ENCODE measurements at regions not wholly inside any gene's neighbourhood (a gene's known extent, or its start where the extent isn't known, plus 50 kb on each side); places are given as distances from the start of the nearest gene placed in this dataset.

GRCh38 chr20:12715371-12715770 lies 293.4 kb upstream of the SPTLC3 start:
- H3K4me3 Mint-ChIP-seq, result no peak overlapping the region
- DNase-seq (ENCODE audit: low spot score), result no peak
- no peaks in the 10 kb centered on the region for H3K36me3 Mint-ChIP-seq (ENCODE audit: low read depth)
- no peaks in the 10 kb centered on the region for H3K4me1 Mint-ChIP-seq (ENCODE audit: low read depth)
- H3K27me3 Mint-ChIP-seq (ENCODE audit: low read depth), result no peaks in the 10 kb centered on the region
- H3K9me3 Mint-ChIP-seq, result no peaks in the 10 kb centered on the region
- no peak overlapping the region for H3K27ac Mint-ChIP-seq

DNA sequence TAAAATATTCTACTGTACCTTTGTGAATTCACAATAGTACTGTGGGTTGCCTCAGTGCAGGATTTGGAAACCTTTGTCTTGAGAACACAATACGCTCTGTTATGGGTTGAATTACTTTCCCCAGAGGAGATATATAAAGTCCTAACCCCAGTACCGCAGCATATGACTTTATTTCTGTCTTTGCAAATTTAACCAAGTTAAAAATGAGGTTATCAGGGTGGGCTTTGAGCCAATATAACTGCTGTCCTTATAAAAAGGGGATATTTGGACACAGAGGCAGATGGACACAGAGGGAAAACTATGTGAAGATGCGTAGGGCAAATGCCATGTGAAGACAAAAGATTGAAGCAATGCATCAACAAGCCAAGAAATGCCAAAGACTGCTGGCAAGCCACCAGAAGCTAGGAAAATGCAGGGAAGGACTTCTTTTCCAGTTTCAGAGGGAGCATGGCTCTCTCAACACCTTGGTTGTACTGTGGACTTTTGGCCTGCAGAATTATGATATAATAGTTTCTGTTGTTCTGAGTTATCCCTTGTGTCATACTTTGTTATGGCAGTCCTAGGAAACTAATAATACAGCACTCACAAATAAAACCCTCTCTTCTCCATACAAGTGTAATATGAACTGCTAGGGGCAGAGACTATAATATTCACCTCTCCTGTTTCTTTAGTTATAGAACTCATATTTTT lies 292.6 kb upstream of the SPTLC3 start:
- Mint-ChIP-seq H3K9me3 (no peaks in the 10 kb centered on the region), H3K4me3 (no peak overlapping the region), H3K36me3 (ENCODE audit: low read depth) (no peaks in the 10 kb centered on the region), H3K27ac (no peak overlapping the region), H3K4me1 (ENCODE audit: low read depth) (no peaks in the 10 kb centered on the region), H3K27me3 (ENCODE audit: low read depth) (no peaks in the 10 kb centered on the region)
- no peak for DNase-seq (ENCODE audit: low spot score)

DNA sequence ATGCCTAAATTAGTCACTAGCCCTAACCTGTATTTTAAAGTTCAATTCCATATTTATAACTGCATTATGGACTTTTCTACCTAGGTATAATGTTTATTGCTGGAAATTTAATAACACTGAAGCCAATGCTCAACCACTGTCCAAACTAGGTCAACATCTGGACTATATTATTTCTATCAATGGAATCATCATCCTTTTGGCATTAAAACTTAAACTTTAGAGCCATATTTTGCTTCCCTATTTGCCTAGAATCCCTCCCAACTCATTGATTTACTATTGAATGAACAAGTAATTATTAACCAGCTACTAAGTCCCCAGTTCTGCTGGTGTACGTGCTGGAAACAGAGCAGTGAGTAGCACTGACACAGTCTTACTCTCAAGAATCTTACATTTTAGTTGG lies 291.7 kb upstream of the SPTLC3 start:
- no peaks in the 10 kb centered on the region for H3K27me3 Mint-ChIP-seq (ENCODE audit: low read depth)
- H3K9me3 Mint-ChIP-seq, result no peaks in the 10 kb centered on the region
- H3K4me3 Mint-ChIP-seq, result no peak overlapping the region
- DNase-seq (ENCODE audit: low spot score), result no peak
- no peaks in the 10 kb centered on the region for H3K36me3 Mint-ChIP-seq (ENCODE audit: low read depth)
- H3K27ac Mint-ChIP-seq, result no peak overlapping the region
- no peaks in the 10 kb centered on the region for H3K4me1 Mint-ChIP-seq (ENCODE audit: low read depth)

GRCh38 chr20:12718619-12719018 lies 290.2 kb upstream of the SPTLC3 start:
- Mint-ChIP-seq H3K4me3 (no peak overlapping the region), H3K4me1 (ENCODE audit: low read depth) (no peaks in the 10 kb centered on the region), H3K27ac (no peak overlapping the region), H3K27me3 (ENCODE audit: low read depth) (no peaks in the 10 kb centered on the region), H3K36me3 (ENCODE audit: low read depth) (no peaks in the 10 kb centered on the region), H3K9me3 (no peaks in the 10 kb centered on the region)
- no peak for DNase-seq (ENCODE audit: low spot score)

DNA sequence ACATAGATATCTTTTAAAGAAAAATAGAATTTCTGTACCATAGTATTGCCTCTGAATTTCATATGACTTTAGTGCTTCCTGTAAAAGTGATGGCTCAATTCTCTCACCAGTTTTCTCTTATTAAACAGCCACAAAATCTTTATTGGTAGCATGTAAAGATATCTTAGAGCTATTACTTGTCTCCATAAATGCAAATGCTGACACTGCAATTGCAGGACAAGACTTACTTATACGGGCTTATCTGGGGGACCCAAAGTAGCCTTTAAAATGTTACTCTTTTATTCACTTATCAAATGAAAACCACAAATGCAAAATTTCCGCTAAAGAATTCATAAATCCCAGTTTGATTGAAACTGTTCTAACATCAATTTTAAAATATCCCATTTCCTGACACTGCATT lies 287.1 kb upstream of the SPTLC3 start:
- Mint-ChIP-seq H3K27ac (no peak overlapping the region), H3K4me1 (ENCODE audit: low read depth) (no peaks in the 10 kb centered on the region), H3K36me3 (ENCODE audit: low read depth) (no peaks in the 10 kb centered on the region), H3K9me3 (no peaks in the 10 kb centered on the region), H3K27me3 (ENCODE audit: low read depth) (no peaks in the 10 kb centered on the region), H3K4me3 (no peak overlapping the region)
- no peak for DNase-seq (ENCODE audit: low spot score)

DNA sequence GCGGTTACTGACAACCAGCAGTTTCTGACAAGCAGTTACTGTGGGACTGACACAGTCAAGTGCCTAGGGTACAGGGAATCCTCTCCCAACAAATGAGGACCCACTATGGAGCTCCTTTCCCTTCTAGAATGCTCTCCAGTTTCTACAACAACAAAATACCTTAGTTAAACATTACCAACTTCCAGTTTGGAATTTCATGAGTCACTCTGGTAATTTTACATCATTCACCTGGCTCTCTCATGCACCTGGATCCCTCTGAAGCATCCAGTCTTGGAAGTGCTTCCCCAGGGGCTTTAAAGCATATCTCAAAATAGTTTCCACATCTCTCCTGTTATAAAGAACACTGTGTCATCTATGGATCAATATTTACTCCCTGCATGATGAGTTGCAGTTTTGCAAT lies 286.7 kb upstream of the SPTLC3 start:
- Mint-ChIP-seq H3K36me3 (ENCODE audit: low read depth) (no peaks in the 10 kb centered on the region), H3K9me3 (no peaks in the 10 kb centered on the region), H3K27ac (no peak overlapping the region), H3K4me3 (no peak overlapping the region), H3K4me1 (ENCODE audit: low read depth) (no peaks in the 10 kb centered on the region), H3K27me3 (ENCODE audit: low read depth) (no peaks in the 10 kb centered on the region)
- DNase-seq (ENCODE audit: low spot score), result no peak

DNA sequence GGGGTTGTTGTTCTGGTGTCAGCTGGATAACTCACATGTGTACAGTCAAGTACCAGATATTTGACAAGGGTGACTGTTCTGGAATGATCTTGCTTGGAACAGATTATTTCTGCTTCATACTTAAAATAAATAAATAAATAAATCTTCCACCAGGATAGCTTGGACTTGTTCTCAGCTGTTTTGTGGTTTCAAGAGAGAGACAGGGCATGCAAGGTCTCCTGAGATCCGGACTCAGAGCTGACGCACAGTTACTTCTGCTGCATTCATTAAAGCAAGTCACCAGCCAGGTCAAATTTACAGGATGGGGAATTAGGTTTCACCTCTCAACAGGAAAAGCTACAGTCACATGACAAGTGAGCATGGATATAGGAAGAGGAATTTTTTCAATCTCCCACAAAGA lies 285.0 kb upstream of the SPTLC3 start:
- H3K4me1 Mint-ChIP-seq (ENCODE audit: low read depth), result no peaks in the 10 kb centered on the region
- H3K27me3 Mint-ChIP-seq (ENCODE audit: low read depth), result no peaks in the 10 kb centered on the region
- DNase-seq (ENCODE audit: low spot score), result no peak
- no peak overlapping the region for H3K4me3 Mint-ChIP-seq
- no peak overlapping the region for H3K27ac Mint-ChIP-seq
- no peaks in the 10 kb centered on the region for H3K36me3 Mint-ChIP-seq (ENCODE audit: low read depth)
- no peaks in the 10 kb centered on the region for H3K9me3 Mint-ChIP-seq

- no peaks in the 10 kb centered on the region for H3K4me1 Mint-ChIP-seq (ENCODE audit: low read depth)
- no peaks in the 10 kb centered on the region for H3K27me3 Mint-ChIP-seq (ENCODE audit: low read depth)
- H3K9me3 Mint-ChIP-seq, result peaks cover 4% of the 10 kb centered on the region
- no peaks in the 10 kb centered on the region for H3K36me3 Mint-ChIP-seq (ENCODE audit: low read depth)
- no peak for DNase-seq (ENCODE audit: low spot score)
- H3K27ac Mint-ChIP-seq, result no peak overlapping the region
- no peak overlapping the region for H3K4me3 Mint-ChIP-seq
These were observed 280.0 kb upstream of the SPTLC3 start for GRCh38 chr20:12728782-12729181.

GRCh38 chr20:12729326-12729725 lies 279.4 kb upstream of the SPTLC3 start:
- Mint-ChIP-seq H3K9me3 (peaks cover 4% of the 10 kb centered on the region), H3K4me3 (no peak overlapping the region), H3K27ac (no peak overlapping the region), H3K4me1 (ENCODE audit: low read depth) (no peaks in the 10 kb centered on the region), H3K27me3 (ENCODE audit: low read depth) (no peaks in the 10 kb centered on the region), H3K36me3 (ENCODE audit: low read depth) (no peaks in the 10 kb centered on the region)
- DNase-seq (ENCODE audit: low spot score), result no peak

GRCh38 chr20:12733811-12734210 lies 275.0 kb upstream of the SPTLC3 start:
- H3K27ac Mint-ChIP-seq, result no peak overlapping the region
- no peak for DNase-seq (ENCODE audit: low spot score)
- no peaks in the 10 kb centered on the region for H3K27me3 Mint-ChIP-seq (ENCODE audit: low read depth)
- no peaks in the 10 kb centered on the region for H3K4me1 Mint-ChIP-seq (ENCODE audit: low read depth)
- no peak overlapping the region for H3K4me3 Mint-ChIP-seq
- no peaks in the 10 kb centered on the region for H3K36me3 Mint-ChIP-seq (ENCODE audit: low read depth)
- H3K9me3 Mint-ChIP-seq, result peaks cover 4% of the 10 kb centered on the region

DNA sequence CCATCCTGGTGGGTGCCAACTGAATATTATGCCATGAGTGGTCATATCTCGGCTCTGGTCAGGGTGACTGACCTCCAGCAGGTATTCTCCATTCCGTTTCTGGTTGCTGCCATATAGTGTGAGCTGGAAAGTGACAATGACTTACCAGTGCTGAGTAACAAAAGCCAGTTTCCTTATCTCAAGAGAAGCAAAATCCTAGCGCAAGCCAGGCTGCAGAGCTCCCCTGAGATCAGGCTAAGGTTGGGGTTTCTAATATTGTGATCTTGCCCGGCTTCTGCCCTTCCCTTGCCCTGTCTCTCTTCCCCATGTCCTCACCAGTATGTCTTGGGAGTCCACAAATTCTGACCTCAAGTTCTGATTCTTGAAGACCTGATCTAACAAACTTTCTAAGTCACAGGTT lies 271.3 kb upstream of the SPTLC3 start:
- H3K36me3 Mint-ChIP-seq (ENCODE audit: low read depth), result no peaks in the 10 kb centered on the region
- no peaks in the 10 kb centered on the region for H3K4me1 Mint-ChIP-seq (ENCODE audit: low read depth)
- DNase-seq (ENCODE audit: low spot score), result no peak
- H3K9me3 Mint-ChIP-seq, result no peaks in the 10 kb centered on the region
- no peaks in the 10 kb centered on the region for H3K27me3 Mint-ChIP-seq (ENCODE audit: low read depth)
- H3K27ac Mint-ChIP-seq, result no peak overlapping the region
- no peak overlapping the region for H3K4me3 Mint-ChIP-seq

GRCh38 chr20:12737900-12738299 lies 270.9 kb upstream of the SPTLC3 start:
- no peak overlapping the region for H3K27ac Mint-ChIP-seq
- no peak for DNase-seq (ENCODE audit: low spot score)
- H3K36me3 Mint-ChIP-seq (ENCODE audit: low read depth), result no peaks in the 10 kb centered on the region
- H3K27me3 Mint-ChIP-seq (ENCODE audit: low read depth), result no peaks in the 10 kb centered on the region
- H3K4me3 Mint-ChIP-seq, result no peak overlapping the region
- H3K9me3 Mint-ChIP-seq, result no peaks in the 10 kb centered on the region
- no peaks in the 10 kb centered on the region for H3K4me1 Mint-ChIP-seq (ENCODE audit: low read depth)

GRCh38 chr20:12740647-12741046 lies 268.1 kb upstream of the SPTLC3 start:
- Mint-ChIP-seq H3K9me3 (no peaks in the 10 kb centered on the region), H3K27me3 (ENCODE audit: low read depth) (no peaks in the 10 kb centered on the region), H3K4me3 (no peak overlapping the region), H3K36me3 (ENCODE audit: low read depth) (no peaks in the 10 kb centered on the region), H3K27ac (no peak overlapping the region), H3K4me1 (ENCODE audit: low read depth) (no peaks in the 10 kb centered on the region)
- no peak for DNase-seq (ENCODE audit: low spot score)

DNA sequence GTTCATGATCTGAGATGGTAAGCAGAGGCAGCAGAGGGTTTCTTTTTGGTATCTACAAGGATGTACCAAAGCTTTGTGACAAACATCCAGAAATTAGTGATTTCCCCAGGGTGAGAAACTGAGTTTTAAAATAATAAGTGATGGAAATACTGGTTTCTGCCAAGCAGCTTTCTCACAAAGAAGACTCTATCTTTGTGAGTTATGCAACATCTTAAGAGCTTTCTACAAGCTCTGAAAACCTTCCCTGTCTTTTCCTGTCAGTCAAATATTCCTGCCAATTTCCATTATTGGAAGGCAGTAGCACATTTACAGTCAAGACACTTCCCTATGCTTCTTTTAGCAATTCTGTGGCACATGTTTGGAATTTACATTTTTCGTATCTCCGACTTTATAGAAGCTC lies 264.7 kb upstream of the SPTLC3 start:
- no peaks in the 10 kb centered on the region for H3K9me3 Mint-ChIP-seq
- no peak for DNase-seq (ENCODE audit: low spot score)
- H3K36me3 Mint-ChIP-seq (ENCODE audit: low read depth), result no peaks in the 10 kb centered on the region
- no peaks in the 10 kb centered on the region for H3K4me1 Mint-ChIP-seq (ENCODE audit: low read depth)
- H3K27ac Mint-ChIP-seq, result no peak overlapping the region
- no peaks in the 10 kb centered on the region for H3K27me3 Mint-ChIP-seq (ENCODE audit: low read depth)
- no peak overlapping the region for H3K4me3 Mint-ChIP-seq

- H3K4me1 Mint-ChIP-seq (ENCODE audit: low read depth), result no peaks in the 10 kb centered on the region
- H3K27me3 Mint-ChIP-seq (ENCODE audit: low read depth), result no peaks in the 10 kb centered on the region
- no peak overlapping the region for H3K27ac Mint-ChIP-seq
- H3K9me3 Mint-ChIP-seq, result no peaks in the 10 kb centered on the region
- no peaks in the 10 kb centered on the region for H3K36me3 Mint-ChIP-seq (ENCODE audit: low read depth)
- H3K4me3 Mint-ChIP-seq, result no peak overlapping the region
- no peak for DNase-seq (ENCODE audit: low spot score)
These were observed 260.3 kb upstream of the SPTLC3 start for GRCh38 chr20:12748359-12748994.
